GM21423 (cell line): ENCODE measurements at regions not wholly inside any gene's neighbourhood (a gene's known extent, or its start where the extent isn't known, plus 50 kb on each side); places are given as distances from the start of the nearest gene placed in this dataset.
"Not testable (repeated sequence)": the region's sequence is repeated elsewhere in the genome, so short reads cannot be mapped to it uniquely, and the experiment has no call there.

Experiments used
- ATAC-seq: cut with Tn5 transposase; IDR thresholded peaks from one replicate; pipeline ENCODE4 v1.9.1; 2021; ENCODE audit warnings: mild to moderate bottlenecking, moderate library complexity; ENCODE audit not compliant: unreplicated experiment

GRCh38 chr20:59458645-59459044 is 145.7 kb upstream of the PHACTR3 start:
- no peak for ATAC-seq

DNA sequence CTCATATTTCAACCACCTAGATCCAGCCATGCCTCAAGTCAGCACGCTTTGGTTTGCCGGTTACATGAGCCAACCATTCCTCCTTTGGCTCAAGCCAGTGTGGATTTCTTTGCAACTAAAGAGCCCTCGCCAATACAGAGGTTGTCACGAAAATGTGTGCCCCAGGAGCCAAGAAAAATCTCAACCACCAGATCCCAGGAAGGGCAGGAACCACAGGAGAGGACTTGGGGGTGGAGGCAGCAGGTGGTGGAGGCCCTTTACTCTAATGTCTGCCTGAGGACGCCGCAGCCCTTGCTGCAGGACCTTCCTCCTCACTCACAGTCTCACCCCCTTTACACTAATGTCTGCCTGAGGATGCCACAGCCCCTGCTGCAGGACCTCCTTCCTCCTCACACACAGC is 144.8 kb upstream of the PHACTR3 start:
- ATAC-seq: no peak

- ATAC-seq: no peak
Observed at GRCh38 chr20:59460352-59460751, 144.0 kb upstream of the PHACTR3 start.

DNA sequence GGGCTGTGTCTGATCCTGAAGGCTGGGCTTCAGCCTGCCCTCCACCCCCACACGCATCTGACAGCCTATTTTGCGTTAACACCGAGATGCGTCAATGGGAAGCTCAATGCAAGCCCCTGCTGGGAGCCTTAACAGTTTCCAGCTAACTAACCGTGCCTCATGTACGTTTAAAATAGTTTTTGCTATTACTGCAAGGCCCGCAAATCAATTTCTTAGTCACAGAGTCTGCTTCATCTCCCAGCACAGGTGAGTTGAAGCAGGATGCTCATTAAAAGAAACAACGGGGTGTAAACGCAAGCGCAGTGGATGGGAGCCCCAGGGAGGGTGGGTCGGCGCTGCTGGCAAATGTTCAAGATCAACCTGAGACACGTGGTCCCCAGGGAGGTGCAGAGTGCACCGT is 142.8 kb upstream of the PHACTR3 start:
- ATAC-seq: no peak

DNA sequence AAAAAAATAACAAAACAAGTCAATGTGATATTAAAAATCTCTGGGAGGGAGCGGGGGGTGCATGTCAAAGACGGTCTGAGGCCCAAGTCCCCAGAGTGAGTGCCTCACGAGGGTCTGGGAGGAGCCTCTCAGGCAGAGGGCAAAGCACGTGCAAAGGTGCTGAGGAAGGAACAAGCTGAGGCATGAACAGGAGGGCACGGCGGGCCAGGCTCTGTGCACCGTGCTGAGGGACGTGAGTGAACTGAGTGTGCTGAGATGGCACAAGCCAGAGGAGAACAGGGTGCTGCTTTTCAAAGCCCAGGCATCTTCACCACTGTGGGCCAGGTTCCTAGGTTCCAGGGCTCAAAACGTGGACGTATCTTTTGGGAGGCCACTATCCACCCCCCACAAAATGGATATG is 142.1 kb upstream of the PHACTR3 start:
- ATAC-seq: no peak

- no peak for ATAC-seq
Observed at GRCh38 chr20:59463541-59463940, 140.8 kb upstream of the PHACTR3 start.

- no peak for ATAC-seq
Observed at GRCh38 chr20:59466107-59466815, 138.1 kb upstream of the PHACTR3 start.

GRCh38 chr20:59468831-59469230 is 135.5 kb upstream of the PHACTR3 start:
- no peak for ATAC-seq

DNA sequence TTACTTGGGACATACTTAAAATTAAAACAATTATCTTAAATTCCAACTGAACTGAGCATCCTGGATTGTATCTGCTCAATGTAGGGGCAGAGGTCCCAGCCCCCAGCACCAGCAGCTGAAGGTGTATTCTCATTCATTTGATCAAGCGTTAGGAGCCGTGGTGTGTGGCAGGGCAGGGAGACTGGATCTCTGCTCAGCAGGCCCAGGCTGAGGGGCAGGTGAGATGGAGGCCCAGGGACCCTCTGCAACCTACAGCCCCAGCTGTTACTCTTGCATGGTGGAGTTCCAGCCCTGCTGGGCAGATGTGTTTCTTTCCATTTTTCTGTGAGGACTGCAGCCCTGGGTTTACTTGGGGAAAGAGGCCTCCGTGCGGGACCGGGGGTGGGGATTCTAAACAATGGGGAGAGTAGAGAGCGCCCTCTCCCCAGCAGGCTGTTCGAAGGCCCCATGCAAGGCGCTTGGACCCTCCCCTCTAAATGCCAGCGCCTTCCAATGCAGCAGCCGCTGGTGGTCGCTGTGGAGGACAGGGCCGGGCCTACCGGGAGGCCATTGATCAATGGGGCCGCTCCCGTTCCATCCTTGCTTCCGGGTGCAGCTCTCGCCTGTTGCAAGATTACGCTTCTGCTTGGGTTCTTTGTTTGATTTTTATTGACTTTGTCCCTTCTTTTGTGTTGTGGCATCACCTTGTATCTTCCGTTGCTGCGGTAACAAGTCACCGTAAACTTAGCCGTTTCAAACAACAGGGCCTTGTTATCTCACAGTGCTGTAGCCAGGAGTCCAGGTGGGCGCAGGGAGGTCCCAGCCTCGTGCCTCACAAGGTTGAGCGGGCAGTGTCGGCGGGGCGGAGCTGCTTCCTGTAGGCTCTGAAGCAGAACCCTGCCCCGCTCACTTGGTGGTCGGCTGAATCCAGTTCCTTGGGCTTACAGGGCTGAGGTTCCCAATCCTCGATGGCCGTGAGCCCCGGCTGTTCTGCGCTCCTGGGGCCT is 134.8 kb upstream of the PHACTR3 start:
- no peak for ATAC-seq

DNA sequence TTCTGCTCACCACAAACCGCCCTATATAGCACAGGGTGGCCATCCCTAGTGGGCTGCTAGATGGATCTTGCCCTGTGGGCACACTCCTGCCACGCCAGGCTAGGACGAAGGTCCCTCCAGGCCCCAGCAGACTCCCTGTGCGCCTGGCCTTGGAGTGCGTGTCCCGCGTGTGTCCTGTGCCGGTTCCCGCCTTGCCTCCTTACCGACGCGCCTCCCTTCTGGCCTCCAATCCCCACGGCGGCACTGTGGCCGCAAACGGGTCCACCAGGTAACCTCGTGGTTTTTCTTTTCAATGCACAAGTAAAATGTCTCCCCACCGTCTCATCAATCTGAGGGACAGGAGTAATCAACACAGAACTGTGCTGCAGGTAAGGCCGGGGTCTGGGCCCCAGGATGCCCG is 133.8 kb upstream of the PHACTR3 start:
- ATAC-seq: no peak

DNA sequence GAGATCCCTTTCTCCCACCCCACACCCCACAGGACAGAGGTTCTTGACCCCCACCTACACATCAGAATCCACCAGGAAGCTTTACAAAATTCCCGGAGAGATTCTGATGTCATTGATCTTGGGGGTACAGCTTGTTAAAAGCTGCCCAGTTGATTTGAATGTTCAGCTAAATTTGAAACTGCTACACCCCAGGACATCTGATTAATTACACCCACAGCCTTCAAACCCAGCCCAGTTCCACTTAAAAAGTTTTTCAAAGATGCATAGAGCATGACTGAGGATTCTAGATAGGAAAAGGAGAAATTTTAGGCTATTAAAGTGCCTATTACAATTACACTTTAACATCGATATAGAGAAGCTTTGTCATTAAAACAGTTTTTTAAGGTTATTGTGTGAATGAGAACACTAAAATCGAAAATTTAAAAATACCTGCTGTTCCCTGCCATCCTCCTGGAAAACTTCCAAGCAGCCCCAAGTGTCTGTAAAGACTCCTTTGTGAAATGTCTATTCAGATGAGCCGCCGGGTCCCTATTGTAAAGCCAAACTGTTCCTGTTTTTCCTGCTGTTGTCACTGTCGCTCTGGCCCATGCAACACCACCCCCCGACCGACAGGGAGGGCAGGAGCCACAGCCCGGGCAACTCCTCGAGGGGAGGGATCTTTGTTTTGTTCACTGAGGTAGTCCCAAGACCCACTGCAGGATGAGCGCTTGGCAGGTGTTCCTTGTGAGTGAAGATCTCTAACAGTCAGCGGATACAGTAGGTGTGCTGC is 132.5 kb upstream of the PHACTR3 start:
- no peak for ATAC-seq

- ATAC-seq: no peak
Observed at GRCh38 chr20:59473742-59474141, 130.6 kb upstream of the PHACTR3 start.

DNA sequence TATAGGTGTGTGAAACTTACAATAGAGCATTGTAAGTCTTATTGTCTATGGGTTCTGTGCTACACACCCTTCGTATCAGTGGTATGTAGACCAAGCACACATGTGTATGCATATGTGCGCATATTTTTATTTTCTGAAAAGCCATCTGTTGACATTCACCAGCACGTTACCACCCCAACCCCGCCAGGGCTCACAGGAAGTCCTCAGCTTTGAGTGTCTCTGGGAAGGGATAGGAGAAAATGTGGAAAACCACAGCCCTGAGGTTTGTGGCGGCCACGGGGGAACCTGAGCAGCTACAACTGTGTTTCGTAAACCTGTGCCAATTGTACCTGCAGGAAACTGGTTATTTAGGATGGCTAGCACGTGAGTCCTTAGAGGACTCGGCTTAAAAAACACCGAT is 123.3 kb upstream of the PHACTR3 start:
- no peak for ATAC-seq

DNA sequence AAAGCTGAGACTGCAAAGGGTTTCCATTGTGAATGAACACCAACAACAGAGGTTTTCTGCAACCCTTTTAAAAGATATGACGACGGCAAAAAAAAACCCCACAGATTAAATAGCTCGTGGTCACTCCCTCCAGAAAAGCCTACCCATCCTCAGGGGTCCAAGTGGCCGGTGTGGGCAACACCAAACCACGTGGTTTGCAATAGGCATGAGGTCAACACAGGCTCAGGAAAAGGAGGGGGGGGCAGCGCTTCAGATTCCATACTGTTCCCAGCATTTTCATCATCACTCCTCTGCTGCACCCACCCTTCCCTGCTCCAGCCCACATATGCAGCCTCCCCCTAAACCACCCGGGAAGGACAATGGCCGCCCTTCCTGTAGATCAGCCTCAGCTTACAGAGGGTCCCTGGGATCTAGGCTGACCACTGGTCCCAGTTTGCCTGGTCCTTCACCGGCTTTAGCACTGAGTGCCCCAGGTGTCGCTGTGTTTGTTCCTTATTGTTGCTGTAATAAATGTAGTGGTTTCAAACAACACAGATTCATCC is 122.8 kb upstream of the PHACTR3 start:
- ATAC-seq: no peak

- ATAC-seq: no peak
Observed at GRCh38 chr20:59482351-59483187, 121.8 kb upstream of the PHACTR3 start.

DNA sequence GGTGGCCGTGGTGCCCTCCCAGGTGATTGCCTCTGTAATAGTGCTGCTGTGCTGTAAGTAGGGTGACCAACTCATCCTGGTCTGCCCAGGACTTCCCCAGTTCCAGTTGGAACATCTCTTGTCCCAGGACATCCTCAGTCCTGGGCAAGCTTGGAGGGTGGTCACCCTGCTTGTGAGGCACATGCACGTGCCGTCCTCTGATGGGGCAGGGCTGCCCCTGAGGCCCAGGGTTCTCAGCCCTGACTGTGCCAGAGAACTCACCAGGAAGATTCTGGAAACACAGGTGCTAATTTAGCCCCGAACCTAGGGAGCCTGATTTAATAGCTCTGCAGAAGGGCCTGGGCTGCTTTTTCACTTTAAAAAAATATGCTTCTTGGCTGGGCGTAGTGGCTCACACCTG is 120.9 kb upstream of the PHACTR3 start:
- ATAC-seq: no peak

GRCh38 chr20:59484228-59484627 is 120.1 kb upstream of the PHACTR3 start:
- ATAC-seq: no peak

- no peak for ATAC-seq
Observed at GRCh38 chr20:59485576-59486454, 118.5 kb upstream of the PHACTR3 start.

GRCh38 chr20:59488459-59488858 is 115.9 kb upstream of the PHACTR3 start:
- ATAC-seq: not testable (repeated sequence)
